Hepatocyte (in vitro differentiated cells): ENCODE measurements at regions not wholly inside any gene's neighbourhood (a gene's known extent, or its start where the extent isn't known, plus 50 kb on each side); places are given as distances from the start of the nearest gene placed in this dataset.
A peak's percentile ranks its signal among the peaks of the same experiment; 100 is the strongest.

ENCODE experiments used
- DNase-seq: peaks from one replicate; pipeline ENCODE4 v3.0.0-alpha.2; 2016; ENCODE audit warnings: low spot score
- H2AFZ ChIP-seq: fragments of 200-600 bp; sonication (generic); 2 replicates; pipeline ENCODE4 v1.6.0; 2016; ENCODE audit warnings: antibody characterized with exemption, mild to moderate bottlenecking
- H3K27ac ChIP-seq: fragments of 200-600 bp; sonication (generic); 2 replicates; pipeline ENCODE4 v1.5.1; 2016; ENCODE audit warnings: mild to moderate bottlenecking
- H3K27me3 ChIP-seq: fragments of 200-600 bp; sonication (generic); 2 replicates; pipeline ENCODE4 v1.6.1; 2016
- H3K36me3 ChIP-seq: fragments of 200-600 bp; sonication (generic); replicated peaks from 2 replicates; pipeline ENCODE4 v1.5.1; 2016; ENCODE audit warnings: low read depth; ENCODE audit not compliant: insufficient read depth
- H3K4me1 ChIP-seq: fragments of 200-600 bp; sonication (generic); 2 replicates; pipeline ENCODE4 v1.5.1; 2016; ENCODE audit warnings: mild to moderate bottlenecking, moderate library complexity; ENCODE audit not compliant: insufficient read depth
- H3K4me2 ChIP-seq: fragments of 200-600 bp; sonication (generic); 2 replicates; pipeline ENCODE4 v1.6.0; 2016
- H3K4me3 ChIP-seq: fragments of 200-600 bp; sonication (generic); 2 replicates; pipeline ENCODE4 v1.5.1; 2016; ENCODE audit warnings: mild to moderate bottlenecking
- H3K79me2 ChIP-seq: fragments of 200-600 bp; sonication (generic); 2 replicates; pipeline ENCODE4 v1.6.0; 2017; ENCODE audit warnings: mild to moderate bottlenecking
- H3K9me2 ChIP-seq: fragments of 200-600 bp; sonication (generic); replicated peaks from 2 replicates; pipeline ENCODE4 v1.6.0; 2017; ENCODE audit warnings: mild to moderate bottlenecking; ENCODE audit not compliant: insufficient read depth
- H3K9me3 ChIP-seq: fragments of 200-600 bp; sonication (generic); 2 replicates; pipeline ENCODE4 v1.5.1; 2016; ENCODE audit warnings: low read depth, mild to moderate bottlenecking
- H4K20me1 ChIP-seq: fragments of 200-600 bp; sonication (generic); 2 replicates; pipeline ENCODE4 v1.6.0; 2016; ENCODE audit warnings: mild to moderate bottlenecking; ENCODE audit not compliant: insufficient read depth, poor library complexity, severe bottlenecking
- EZH2 ChIP-seq: fragments of 200-600 bp; sonication (generic); IDR thresholded peaks from 2 replicates; pipeline ENCODE4 v1.6.1; 2016; ENCODE audit warnings: antibody characterized with exemption, mild to moderate bottlenecking, borderline replicate concordance
- EZH2phosphoT487 ChIP-seq: fragments of 200-600 bp; sonication (generic); IDR thresholded peaks from one replicate; pipeline ENCODE4 v1.6.1; 2018; ENCODE audit warnings: antibody characterized with exemption, mild to moderate bottlenecking, low read depth, moderate library complexity; ENCODE audit not compliant: unreplicated experiment, severe bottlenecking
- WGBS: methylation state at CpG from one replicate; pipeline ENCODE4 v1.1.6; 2016; ENCODE audit warnings: low lambda C conversion rate; ENCODE audit errors: missing lambda C conversion rate; 5-methylcytosine and 5-hydroxymethylcytosine counted together
- TF ChIP-seq, protein P1 (sequence below): fragments of 200-600 bp; sonication (generic); IDR thresholded peaks from 2 replicates; pipeline ENCODE4 v1.5.1; 2016; ENCODE audit warnings: antibody characterized with exemption, mild to moderate bottlenecking; ENCODE audit not compliant: poor library complexity

DNA sequence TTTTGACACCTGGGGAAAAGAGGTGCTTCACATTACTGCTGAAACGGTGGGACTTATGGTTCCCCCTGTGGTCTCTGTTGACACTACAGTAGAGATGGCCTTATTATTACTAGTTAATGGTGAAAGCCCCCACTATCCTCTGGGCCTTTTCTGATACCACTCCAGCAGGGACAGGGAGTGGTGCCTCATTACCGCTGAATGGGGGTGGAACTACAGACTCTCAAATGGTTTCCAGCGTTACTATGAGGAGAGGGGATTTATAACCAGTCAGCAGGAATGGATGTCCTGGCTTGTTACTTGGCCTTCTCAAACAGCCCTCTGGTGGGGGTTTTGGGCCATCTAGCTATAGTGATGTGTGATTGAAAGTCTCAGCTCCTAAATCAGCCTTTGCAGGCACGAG, 96.7 kb upstream of the DIAPH3 start:
- TF ChIP-seq EZH2 = no peak
- TF ChIP-seq EZH2phosphoT487 = no peak
- TF ChIP-seq, protein P1, sequence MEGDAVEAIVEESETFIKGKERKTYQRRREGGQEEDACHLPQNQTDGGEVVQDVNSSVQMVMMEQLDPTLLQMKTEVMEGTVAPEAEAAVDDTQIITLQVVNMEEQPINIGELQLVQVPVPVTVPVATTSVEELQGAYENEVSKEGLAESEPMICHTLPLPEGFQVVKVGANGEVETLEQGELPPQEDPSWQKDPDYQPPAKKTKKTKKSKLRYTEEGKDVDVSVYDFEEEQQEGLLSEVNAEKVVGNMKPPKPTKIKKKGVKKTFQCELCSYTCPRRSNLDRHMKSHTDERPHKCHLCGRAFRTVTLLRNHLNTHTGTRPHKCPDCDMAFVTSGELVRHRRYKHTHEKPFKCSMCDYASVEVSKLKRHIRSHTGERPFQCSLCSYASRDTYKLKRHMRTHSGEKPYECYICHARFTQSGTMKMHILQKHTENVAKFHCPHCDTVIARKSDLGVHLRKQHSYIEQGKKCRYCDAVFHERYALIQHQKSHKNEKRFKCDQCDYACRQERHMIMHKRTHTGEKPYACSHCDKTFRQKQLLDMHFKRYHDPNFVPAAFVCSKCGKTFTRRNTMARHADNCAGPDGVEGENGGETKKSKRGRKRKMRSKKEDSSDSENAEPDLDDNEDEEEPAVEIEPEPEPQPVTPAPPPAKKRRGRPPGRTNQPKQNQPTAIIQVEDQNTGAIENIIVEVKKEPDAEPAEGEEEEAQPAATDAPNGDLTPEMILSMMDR = no peak
- 44% methylated on average over 4 of the region's 4 CpGs for WGBS

DNA sequence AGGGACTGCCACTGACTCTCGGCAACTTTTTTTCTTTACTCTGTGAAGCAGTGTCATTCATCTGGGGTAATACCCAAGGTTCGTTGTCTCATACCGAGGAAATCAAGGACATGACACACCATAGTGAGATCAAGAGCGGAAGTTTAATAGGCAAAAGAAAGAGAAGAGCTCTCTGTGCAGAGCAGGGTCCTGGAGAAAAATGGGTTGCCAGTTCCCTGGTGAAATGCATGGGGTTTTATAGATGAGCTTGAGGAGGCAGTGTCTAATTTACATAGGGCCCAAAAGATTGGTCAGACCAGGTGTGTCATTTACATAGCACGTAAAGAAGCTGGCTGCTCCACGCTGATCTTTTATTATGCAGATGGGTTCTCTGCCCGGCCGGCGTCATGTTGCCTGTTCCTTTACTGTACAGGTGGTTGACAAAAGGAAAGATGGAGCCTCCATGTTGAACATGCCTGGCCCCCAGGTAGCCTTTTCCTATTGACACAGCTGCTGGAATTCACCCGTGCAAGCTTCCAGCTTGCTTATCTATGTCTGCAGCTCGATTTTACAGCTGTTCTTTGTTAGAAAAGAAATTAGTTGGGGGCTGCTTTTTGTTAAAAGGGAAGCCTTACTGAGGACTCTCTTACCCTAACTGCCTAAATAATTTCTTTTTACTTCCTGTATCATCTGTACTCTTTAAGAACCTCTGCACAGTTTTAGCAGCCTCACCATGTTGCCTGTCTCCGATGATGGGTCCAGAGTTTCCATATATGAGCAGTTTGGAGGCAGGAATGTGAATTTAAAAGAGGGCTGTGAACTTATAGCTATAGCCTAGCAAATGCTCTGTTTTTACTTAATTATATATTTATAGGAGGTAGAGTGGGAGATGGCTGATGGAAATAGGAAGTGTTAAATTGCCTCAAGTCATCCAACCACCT, 98.0 kb upstream of the DIAPH3 start:
- H3K27ac ChIP-seq = no peak overlapping the region
- H3K36me3 ChIP-seq = no peaks in the 10 kb centered on the region
- WGBS = 43% methylated on average over 12 of the region's 12 CpGs
- no peaks in the 10 kb centered on the region for H3K9me2 ChIP-seq
- TF ChIP-seq EZH2 (no peak), EZH2phosphoT487 (no peak)
- TF ChIP-seq, protein P1 = no peak
- no peaks in the 10 kb centered on the region for H3K79me2 ChIP-seq
- DNase-seq = no peak
- H2AFZ ChIP-seq = no peak overlapping the region
- H3K9me3 ChIP-seq = no peaks in the 10 kb centered on the region
- H3K4me1 ChIP-seq = no peaks in the 10 kb centered on the region
- H3K4me2 ChIP-seq = peak overlapping the region; percentile 48
- no peak overlapping the region for H3K4me3 ChIP-seq
- no peaks in the 10 kb centered on the region for H4K20me1 ChIP-seq
- H3K27me3 ChIP-seq = no peaks in the 10 kb centered on the region

More for the DNA sequence above, 96.7 kb upstream of the DIAPH3 start:
- DNase-seq = no peak
- Histone ChIP-seq H3K36me3 (no peaks in the 10 kb centered on the region), H3K9me3 (no peaks in the 10 kb centered on the region), H3K27me3 (no peaks in the 10 kb centered on the region), H3K4me2 (no peak overlapping the region), H4K20me1 (no peaks in the 10 kb centered on the region), H3K79me2 (no peaks in the 10 kb centered on the region), H3K4me1 (no peaks in the 10 kb centered on the region), H3K4me3 (no peak overlapping the region), H3K27ac (no peak overlapping the region), H2AFZ (no peak overlapping the region), H3K9me2 (no peaks in the 10 kb centered on the region)

DNA sequence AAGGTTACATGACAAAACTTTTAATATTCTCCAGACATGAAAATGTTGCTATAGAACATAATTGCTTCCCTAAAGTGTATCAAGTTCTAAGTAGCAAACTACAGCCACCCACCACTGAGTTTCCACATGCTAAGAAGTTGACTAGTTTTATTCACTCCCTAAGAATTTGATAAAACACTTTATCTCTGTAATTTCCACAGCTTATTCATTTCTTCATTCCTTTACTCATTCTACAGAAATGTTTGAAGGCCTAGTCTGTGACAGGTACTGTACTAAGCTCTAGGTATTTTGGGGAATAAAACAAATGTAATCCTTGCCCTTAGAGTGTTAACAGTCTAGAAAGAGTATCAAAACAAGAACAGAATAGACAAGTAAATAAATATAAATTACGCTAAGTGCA, 101.8 kb upstream of the DIAPH3 start:
- DNase-seq = no peak
- Histone ChIP-seq H3K4me2 (no peak overlapping the region), H2AFZ (no peak overlapping the region), H3K9me2 (no peaks in the 10 kb centered on the region), H3K4me3 (no peak overlapping the region), H3K4me1 (no peaks in the 10 kb centered on the region), H4K20me1 (no peaks in the 10 kb centered on the region), H3K79me2 (no peaks in the 10 kb centered on the region), H3K9me3 (no peaks in the 10 kb centered on the region), H3K36me3 (no peaks in the 10 kb centered on the region), H3K27me3 (no peaks in the 10 kb centered on the region), H3K27ac (no peak overlapping the region)
- WGBS = 100% methylated on average over 1 of the region's 1 CpG
- TF ChIP-seq EZH2 (no peak), EZH2phosphoT487 (no peak)
- TF ChIP-seq, protein P1 = no peak
